IMR-90 (cell line): ENCODE measurements at regions not wholly inside any gene's neighbourhood (a gene's known extent, or its start where the extent isn't known, plus 50 kb on each side); places are given as distances from the start of the nearest gene placed in this dataset.

Experiments
- ATAC-seq: fragments of 200-7000 bp; cut with Tn5 transposase; 2 replicates; pipeline ENCODE4 v1.9.1; 2020; ENCODE audit warnings: low read depth, mild to moderate bottlenecking, moderate library complexity
- BruUV-seq: library from RNA; stranded (reverse); fragments of 400-500 nt; replicated peaks from 2 replicates; lab custom pipeline; 2021; lab: Mats Ljungman, UMichigan
- CTCF ChIA-PET: fragments of 300-600 bp; formaldehyde crosslinking; extraction: SDS; loops from one replicate; lab custom pipeline; 2021; ENCODE audit warnings: antibody characterized with exemption; lab: Yijun Ruan, JAX
- POLR2A ChIA-PET: fragments of 300-600 bp; sonication (Branson Sonifier 250); formaldehyde crosslinking; loops from one replicate; lab custom pipeline; 2022; ENCODE audit warnings: antibody characterized with exemption; ENCODE audit not compliant: unreplicated experiment; lab: Charles Lee
- DNase-seq: peaks from one replicate; pipeline ENCODE4 v3.0.0; 2013
- H2AFZ ChIP-seq: replicated peaks from 2 replicates; pipeline ENCODE3; 2013; ENCODE audit warnings: low read length, mild to moderate bottlenecking; ENCODE audit not compliant: poor library complexity
- H2AK5ac ChIP-seq: 2 replicates; pipeline ENCODE4 v1.6.1; 2013; ENCODE audit warnings: low read depth, low read length, inconsistent platforms
- H2AK9ac ChIP-seq: replicated peaks from 2 replicates; pipeline ENCODE3; 2013; ENCODE audit warnings: mild to moderate bottlenecking, low read depth, low read length, moderate library complexity; ENCODE audit not compliant: poor library complexity
- H2BK120ac ChIP-seq: 2 replicates; pipeline ENCODE4 v1.6.1; 2013; ENCODE audit warnings: low read depth, low read length, inconsistent platforms
- H2BK15ac ChIP-seq: 3 replicates; pipeline ENCODE4 v1.6.1; 2013; ENCODE audit warnings: low read depth, low read length, inconsistent platforms
- H2BK20ac ChIP-seq: 2 replicates; pipeline ENCODE4 v1.6.1; 2013; ENCODE audit warnings: low read depth, mild to moderate bottlenecking, inconsistent platforms, low read length, moderate library complexity
- H2BK5ac ChIP-seq: 2 replicates; pipeline ENCODE4 v1.6.1; 2013; ENCODE audit warnings: mild to moderate bottlenecking, low read depth, low read length, inconsistent platforms; ENCODE audit not compliant: poor library complexity, severe bottlenecking
- H3K14ac ChIP-seq: replicated peaks from 2 replicates; pipeline ENCODE4 v1.6.1; 2013; ENCODE audit warnings: low read depth, low read length, inconsistent platforms
- H3K18ac ChIP-seq: 2 replicates; pipeline ENCODE4 v1.6.1; 2013; ENCODE audit warnings: low read depth, low read length, control low read depth
- H3K23ac ChIP-seq: 2 replicates; pipeline ENCODE4 v1.6.1; 2013; ENCODE audit warnings: low read depth, low read length, inconsistent platforms
- H3K27ac ChIP-seq: 2 replicates; pipeline ENCODE4 v1.5.1; 2013; ENCODE audit warnings: mild to moderate bottlenecking, control low read depth, low read length; ENCODE audit not compliant: insufficient read depth
- H3K27me3 ChIP-seq: 2 replicates; pipeline ENCODE4 v1.6.1; 2013; ENCODE audit warnings: low read length; ENCODE audit not compliant: control insufficient read depth, insufficient read depth
- H3K36me3 ChIP-seq: 2 replicates; pipeline ENCODE4 v1.6.1; 2013; ENCODE audit warnings: low read length, mixed read lengths; ENCODE audit not compliant: control insufficient read depth, insufficient read depth
- H3K4ac ChIP-seq: 2 replicates; pipeline ENCODE4 v1.6.1; 2013; ENCODE audit warnings: low read depth, low read length, inconsistent platforms
- H3K4me1 ChIP-seq: 2 replicates; pipeline ENCODE4 v1.6.1; 2013; ENCODE audit warnings: low read length, mixed read lengths; ENCODE audit not compliant: control insufficient read depth, insufficient read depth
- H3K4me2 ChIP-seq: 2 replicates; pipeline ENCODE4 v1.6.1; 2013; ENCODE audit warnings: low read depth, mild to moderate bottlenecking, control low read depth, low read length, moderate library complexity
- H3K4me3 ChIP-seq: 2 replicates; pipeline ENCODE4 v1.5.1; 2013; ENCODE audit warnings: low read depth, mild to moderate bottlenecking, control low read depth, low read length, moderate library complexity; ENCODE audit not compliant: insufficient read depth
- H3K56ac ChIP-seq: 2 replicates; pipeline ENCODE4 v1.6.1; 2013; ENCODE audit warnings: low read length, inconsistent platforms; ENCODE audit not compliant: insufficient read depth; ENCODE audit errors: extremely low read depth
- H3K79me1 ChIP-seq, 2 experiments: 2 replicates each; pipeline ENCODE4 v1.6.1; 2013; ENCODE audit warnings: low read length in 2 of 2, inconsistent platforms in 1 of 2, low read depth in 1 of 2
- H3K9ac ChIP-seq: 2 replicates; pipeline ENCODE4 v1.6.1; 2013; ENCODE audit warnings: low read depth, low read length, control low read depth
- H3K9me1 ChIP-seq: 2 replicates; pipeline ENCODE4 v1.6.1; 2013; ENCODE audit warnings: low read length, inconsistent platforms; ENCODE audit not compliant: insufficient read depth
- H3K9me3 ChIP-seq: 2 replicates; pipeline ENCODE4 v1.6.1; 2013; ENCODE audit warnings: low read length; ENCODE audit not compliant: control insufficient read depth, insufficient read depth
- H4K20me1 ChIP-seq: 2 replicates; pipeline ENCODE4 v1.6.1; 2013; ENCODE audit warnings: low read length, inconsistent platforms; ENCODE audit not compliant: insufficient read depth
- H4K5ac ChIP-seq: 2 replicates; pipeline ENCODE4 v1.6.1; 2013; ENCODE audit warnings: mild to moderate bottlenecking, low read depth, low read length, control low read depth
- H4K8ac ChIP-seq, 2 experiments: 2 replicates each; pipeline ENCODE4 v1.6.1; 2013; ENCODE audit warnings: low read depth in 2 of 2, low read length in 2 of 2, control low read depth in 1 of 2, inconsistent platforms in 1 of 2
- H4K91ac ChIP-seq: 2 replicates; pipeline ENCODE4 v1.6.1; 2013; ENCODE audit warnings: low read depth, low read length, inconsistent platforms; ENCODE audit not compliant: insufficient read depth
- BHLHE40 ChIP-seq: fragments of 150-350 bp; IDR thresholded peaks from 2 replicates; pipeline ENCODE4 v1.6.1; 2016; ENCODE audit warnings: mild to moderate bottlenecking, low read depth, low read length
- CEBPB ChIP-seq: IDR thresholded peaks from 2 replicates; pipeline ENCODE4 v1.6.1; 2012; ENCODE audit warnings: low read depth, low read length, improper control_type of control experiment
- CHD1 ChIP-seq: IDR thresholded peaks from 2 replicates; pipeline ENCODE4 v1.6.1; 2012; ENCODE audit warnings: low read depth, low read length, improper control_type of control experiment
- ELK1 ChIP-seq: fragments of 150-350 bp; IDR thresholded peaks from 2 replicates; pipeline ENCODE4 v1.6.1; 2016; ENCODE audit warnings: low read depth, mild to moderate bottlenecking, low read length, moderate library complexity, borderline replicate concordance
- FOS ChIP-seq: fragments of 150-350 bp; IDR thresholded peaks from 2 replicates; pipeline ENCODE4 v1.6.1; 2016; ENCODE audit warnings: low read depth, low read length
- MAFK ChIP-seq: IDR thresholded peaks from 2 replicates; pipeline ENCODE4 v1.6.1; 2012; ENCODE audit warnings: low read depth, low read length, improper control_type of control experiment
- MAZ ChIP-seq: IDR thresholded peaks from 2 replicates; pipeline ENCODE4 v1.6.1; 2012; ENCODE audit warnings: low read depth, mild to moderate bottlenecking, low read length, improper control_type of control experiment, moderate library complexity, borderline replicate concordance
- MXI1 ChIP-seq: IDR thresholded peaks from 2 replicates; pipeline ENCODE4 v1.6.1; 2012; ENCODE audit warnings: low read depth, mild to moderate bottlenecking, low read length, moderate library complexity, borderline replicate concordance
- NFE2L2 ChIP-seq: fragments of 150-350 bp; IDR thresholded peaks from 2 replicates; pipeline ENCODE4 v1.6.1; 2016; ENCODE audit warnings: low read depth, mild to moderate bottlenecking, low read length
- POLR2A ChIP-seq: IDR thresholded peaks from 2 replicates; pipeline ENCODE4 v1.6.1; 2012; ENCODE audit warnings: mild to moderate bottlenecking, low read depth, low read length
- RAD21 ChIP-seq: IDR thresholded peaks from 2 replicates; pipeline ENCODE4 v1.6.1; 2012; ENCODE audit warnings: low read length, improper control_type of control experiment
- RCOR1 ChIP-seq: IDR thresholded peaks from 2 replicates; pipeline ENCODE4 v1.6.1; 2012; ENCODE audit warnings: mild to moderate bottlenecking, low read length, improper control_type of control experiment; ENCODE audit not compliant: insufficient replicate concordance
- RFX5 ChIP-seq: IDR thresholded peaks from 2 replicates; pipeline ENCODE4 v1.8.0; 2012; ENCODE audit warnings: low read depth, mild to moderate bottlenecking, low read length, moderate library complexity
- SMC3 ChIP-seq: fragments of 150-350 bp; IDR thresholded peaks from 2 replicates; pipeline ENCODE4 v1.6.1; 2016; ENCODE audit warnings: low read depth, mild to moderate bottlenecking, antibody characterized with exemption, low read length, moderate library complexity
- WGBS, 2 experiments: methylation state at CpG; one replicate each; pipeline versions ENCODE4 v1.1.5 to v1.1.7; 2013; ENCODE audit warnings: missing lambda C conversion rate in 2 of 2; ENCODE audit not compliant: insufficient read length in 1 of 2; ENCODE audit errors: extremely low coverage in 2 of 2; 5-methylcytosine and 5-hydroxymethylcytosine counted together
- dilution Hi-C: fragments of 300-500 bp; cut with HindIII; formaldehyde crosslinking; loops from one replicate; pipeline ENCODE4 v1.14.3; 2018; ENCODE audit warnings: low sequenced_read_pairs; ENCODE audit not compliant: unreplicated experiment
- in situ Hi-C: fragments of 300-500 bp; cut with MboI; formaldehyde crosslinking; loops from 3 replicates; pipeline ENCODE4 v1.14.3; 2019; ENCODE audit warnings: low sequenced_read_pairs, inconsistent platforms, mixed read lengths
- intact Hi-C: fragments of 100-400 bp; cut with micrococcal nuclease; formaldehyde crosslinking; loops from 2 replicates; pipeline ENCODE4 v1.10.0; 2022
- TF ChIP-seq, protein P1 (sequence below): conservative IDR thresholded peaks from 2 replicates; pipeline ENCODE4 v1.5.1; 2012; ENCODE audit warnings: mild to moderate bottlenecking, low read depth, low read length, improper control_type of control experiment
- TF ChIP-seq, protein P2 (sequence below): fragments of 150-350 bp; IDR thresholded peaks from 2 replicates; pipeline ENCODE4 v1.6.1; 2017; ENCODE audit warnings: mild to moderate bottlenecking, antibody characterized with exemption, low read length, low read depth

DNA sequence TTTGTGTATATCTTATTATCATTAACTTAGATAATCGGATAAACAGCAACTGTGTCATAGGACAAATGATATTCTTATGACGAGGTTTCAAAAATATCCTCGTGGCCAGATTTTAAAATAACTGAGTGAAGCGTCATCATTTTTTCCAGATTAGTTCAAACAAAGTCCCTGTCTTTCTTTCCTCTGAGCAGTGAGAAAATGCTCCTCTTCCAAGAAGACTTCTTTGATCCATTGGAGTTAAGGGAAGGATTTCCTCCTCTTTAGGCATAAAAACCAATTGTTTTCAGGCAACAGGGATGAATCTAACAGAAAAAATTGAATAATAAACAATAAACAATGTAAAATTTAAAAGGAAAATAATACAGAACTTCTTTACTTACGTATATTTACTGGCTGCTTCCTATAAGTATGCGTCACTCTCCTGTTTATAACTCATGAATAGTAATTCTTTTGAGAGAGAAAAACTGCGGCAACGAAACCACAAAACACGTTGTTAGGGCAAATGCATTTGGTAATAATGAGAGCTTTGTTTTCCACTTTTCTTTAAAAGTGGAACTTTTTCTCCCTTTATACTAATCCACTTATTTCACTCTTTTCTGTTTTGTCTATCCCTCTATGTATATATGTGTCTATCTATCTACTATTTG, 419.4 kb upstream of the ONECUT1 start:
- Histone ChIP-seq H3K4me2 (no peak overlapping the region), H2BK20ac (no peak overlapping the region), H3K9me3 (peaks cover 5% of the 10 kb centered on the region), H3K9ac (no peak overlapping the region), H3K18ac (no peak overlapping the region), H3K56ac (no peak overlapping the region), H3K36me3 (no peaks in the 10 kb centered on the region), H3K4ac (no peak overlapping the region), H2BK5ac (no peak overlapping the region), H4K20me1 (no peaks in the 10 kb centered on the region), H3K4me3 (no peak overlapping the region), H3K79me1 (no peaks in the 10 kb centered on the region), H2BK15ac (no peak overlapping the region), H2AFZ (no peak overlapping the region), H3K27me3 (no peaks in the 10 kb centered on the region), H4K5ac (no peak overlapping the region), H2BK120ac (no peak overlapping the region), H4K91ac (no peak overlapping the region), H3K27ac (no peak overlapping the region), H3K23ac (no peak overlapping the region), H3K4me1 (no peaks in the 10 kb centered on the region), H2AK5ac (no peak overlapping the region), H3K9me1 (no peaks in the 10 kb centered on the region), H4K8ac (no peak overlapping the region), H2AK9ac (no peak overlapping the region), H3K14ac (no peak overlapping the region)
- TF ChIP-seq RAD21 = no peak
- no peak for TF ChIP-seq MAZ
- TF ChIP-seq RFX5 = no peak
- TF ChIP-seq BHLHE40 = no peak
- TF ChIP-seq NFE2L2 = no peak
- TF ChIP-seq POLR2A = no peak
- TF ChIP-seq RCOR1 = no peak
- TF ChIP-seq, protein P1, sequence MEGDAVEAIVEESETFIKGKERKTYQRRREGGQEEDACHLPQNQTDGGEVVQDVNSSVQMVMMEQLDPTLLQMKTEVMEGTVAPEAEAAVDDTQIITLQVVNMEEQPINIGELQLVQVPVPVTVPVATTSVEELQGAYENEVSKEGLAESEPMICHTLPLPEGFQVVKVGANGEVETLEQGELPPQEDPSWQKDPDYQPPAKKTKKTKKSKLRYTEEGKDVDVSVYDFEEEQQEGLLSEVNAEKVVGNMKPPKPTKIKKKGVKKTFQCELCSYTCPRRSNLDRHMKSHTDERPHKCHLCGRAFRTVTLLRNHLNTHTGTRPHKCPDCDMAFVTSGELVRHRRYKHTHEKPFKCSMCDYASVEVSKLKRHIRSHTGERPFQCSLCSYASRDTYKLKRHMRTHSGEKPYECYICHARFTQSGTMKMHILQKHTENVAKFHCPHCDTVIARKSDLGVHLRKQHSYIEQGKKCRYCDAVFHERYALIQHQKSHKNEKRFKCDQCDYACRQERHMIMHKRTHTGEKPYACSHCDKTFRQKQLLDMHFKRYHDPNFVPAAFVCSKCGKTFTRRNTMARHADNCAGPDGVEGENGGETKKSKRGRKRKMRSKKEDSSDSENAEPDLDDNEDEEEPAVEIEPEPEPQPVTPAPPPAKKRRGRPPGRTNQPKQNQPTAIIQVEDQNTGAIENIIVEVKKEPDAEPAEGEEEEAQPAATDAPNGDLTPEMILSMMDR = no peak
- no peak for TF ChIP-seq SMC3
- TF ChIP-seq, protein P2, sequence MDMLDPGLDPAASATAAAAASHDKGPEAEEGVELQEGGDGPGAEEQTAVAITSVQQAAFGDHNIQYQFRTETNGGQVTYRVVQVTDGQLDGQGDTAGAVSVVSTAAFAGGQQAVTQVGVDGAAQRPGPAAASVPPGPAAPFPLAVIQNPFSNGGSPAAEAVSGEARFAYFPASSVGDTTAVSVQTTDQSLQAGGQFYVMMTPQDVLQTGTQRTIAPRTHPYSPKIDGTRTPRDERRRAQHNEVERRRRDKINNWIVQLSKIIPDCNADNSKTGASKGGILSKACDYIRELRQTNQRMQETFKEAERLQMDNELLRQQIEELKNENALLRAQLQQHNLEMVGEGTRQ = no peak
- TF ChIP-seq FOS = no peak
- no peak for TF ChIP-seq ELK1
- TF ChIP-seq CEBPB = no peak
- TF ChIP-seq MAFK = no peak
- TF ChIP-seq MXI1 = no peak
- TF ChIP-seq CHD1 = no peak
- BruUV-seq = no TSS peak
- ATAC-seq (no peak), DNase-seq (no peak)
- no CpG with 5 or more reads among the region's 9 CpGs for WGBS, 2 experiments
- ChIA-PET POLR2A (no interaction called here), CTCF (no interaction called here)
- dilution Hi-C loops (no loop called here), intact Hi-C loops (no loop called here), in situ Hi-C loops (no loop called here)
